Progenitor cell of endocrine pancreas (in vitro differentiated cells): ENCODE measurements at regions not wholly inside any gene's neighbourhood (a gene's known extent, or its start where the extent isn't known, plus 50 kb on each side); places are given as distances from the start of the nearest gene placed in this dataset.
A peak's percentile ranks its signal among the peaks of the same experiment; 100 is the strongest.

ENCODE experiments used
- DNase-seq: peaks from one replicate; pipeline ENCODE4 v3.0.0; 2021; ENCODE audit warnings: low spot score; ENCODE audit not compliant: unreplicated experiment
- H3K27ac Mint-ChIP-seq: 2 replicates; pipeline ENCODE4 v1.8.0; 2021; ENCODE audit warnings: mild to moderate bottlenecking, moderate library complexity, mixed read lengths
- H3K27me3 Mint-ChIP-seq: 2 replicates; pipeline ENCODE4 v1.8.0; 2021; ENCODE audit warnings: mixed read lengths
- H3K36me3 Mint-ChIP-seq: 2 replicates; pipeline ENCODE4 v1.8.0; 2022; ENCODE audit warnings: mixed read lengths; ENCODE audit not compliant: insufficient read depth
- H3K4me1 Mint-ChIP-seq: 2 replicates; pipeline ENCODE4 v1.8.0; 2021; ENCODE audit warnings: low read depth, mixed read lengths
- H3K4me3 Mint-ChIP-seq: 2 replicates; pipeline ENCODE4 v1.8.0; 2021; ENCODE audit warnings: low read depth, mild to moderate bottlenecking, moderate library complexity, mixed read lengths
- H3K9me3 Mint-ChIP-seq: 2 replicates; pipeline ENCODE4 v1.8.0; 2021; ENCODE audit warnings: low read depth, mixed read lengths
- TF ChIP-seq, protein P1 (sequence below): fragments of 200-600 bp; sonication (generic); IDR thresholded peaks from one replicate; pipeline ENCODE4 v1.5.0; 2021; ENCODE audit warnings: antibody characterized with exemption, mild to moderate bottlenecking; ENCODE audit not compliant: unreplicated experiment

DNA sequence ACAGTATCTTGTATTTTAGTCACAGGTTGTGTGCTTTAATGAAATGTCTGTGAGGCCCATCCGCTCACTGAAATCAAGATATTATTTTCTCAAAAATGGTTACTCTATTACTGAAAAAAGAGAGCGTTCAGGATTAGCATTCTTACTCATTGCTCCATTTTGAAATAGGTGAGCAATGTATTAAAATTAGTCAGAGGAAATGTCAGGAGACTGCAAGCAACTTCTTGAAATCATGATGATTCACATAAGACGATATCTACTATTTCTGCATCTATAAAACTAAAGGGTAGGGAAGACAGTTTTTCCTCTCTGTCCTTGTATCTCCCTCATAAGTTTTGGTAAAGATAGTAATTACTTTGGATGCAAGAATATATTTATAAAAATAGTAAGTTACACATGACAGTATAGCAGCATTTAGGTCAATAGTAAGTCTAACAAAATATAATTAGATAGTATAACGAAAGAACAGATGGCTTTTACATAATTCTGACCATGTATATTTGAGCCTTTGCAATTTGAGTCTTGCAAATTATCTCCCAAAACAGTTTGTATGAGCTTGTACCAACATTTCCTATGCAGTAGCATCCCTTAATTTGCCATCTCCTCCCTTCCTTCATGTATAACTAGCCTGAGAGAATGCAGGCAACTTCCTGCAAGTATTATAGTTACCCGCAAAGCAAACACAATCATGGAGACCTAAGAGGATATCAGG, 937.8 kb downstream of the PCDH7 start:
- TF ChIP-seq, protein P1, sequence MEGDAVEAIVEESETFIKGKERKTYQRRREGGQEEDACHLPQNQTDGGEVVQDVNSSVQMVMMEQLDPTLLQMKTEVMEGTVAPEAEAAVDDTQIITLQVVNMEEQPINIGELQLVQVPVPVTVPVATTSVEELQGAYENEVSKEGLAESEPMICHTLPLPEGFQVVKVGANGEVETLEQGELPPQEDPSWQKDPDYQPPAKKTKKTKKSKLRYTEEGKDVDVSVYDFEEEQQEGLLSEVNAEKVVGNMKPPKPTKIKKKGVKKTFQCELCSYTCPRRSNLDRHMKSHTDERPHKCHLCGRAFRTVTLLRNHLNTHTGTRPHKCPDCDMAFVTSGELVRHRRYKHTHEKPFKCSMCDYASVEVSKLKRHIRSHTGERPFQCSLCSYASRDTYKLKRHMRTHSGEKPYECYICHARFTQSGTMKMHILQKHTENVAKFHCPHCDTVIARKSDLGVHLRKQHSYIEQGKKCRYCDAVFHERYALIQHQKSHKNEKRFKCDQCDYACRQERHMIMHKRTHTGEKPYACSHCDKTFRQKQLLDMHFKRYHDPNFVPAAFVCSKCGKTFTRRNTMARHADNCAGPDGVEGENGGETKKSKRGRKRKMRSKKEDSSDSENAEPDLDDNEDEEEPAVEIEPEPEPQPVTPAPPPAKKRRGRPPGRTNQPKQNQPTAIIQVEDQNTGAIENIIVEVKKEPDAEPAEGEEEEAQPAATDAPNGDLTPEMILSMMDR = no peak
- no peak for DNase-seq
- H3K4me1 Mint-ChIP-seq = no peaks in the 10 kb centered on the region
- H3K9me3 Mint-ChIP-seq = peaks cover 4% of the 10 kb centered on the region
- H3K4me3 Mint-ChIP-seq = no peak overlapping the region
- no peaks in the 10 kb centered on the region for H3K27me3 Mint-ChIP-seq
- no peaks in the 10 kb centered on the region for H3K36me3 Mint-ChIP-seq
- H3K27ac Mint-ChIP-seq = no peak overlapping the region

DNA sequence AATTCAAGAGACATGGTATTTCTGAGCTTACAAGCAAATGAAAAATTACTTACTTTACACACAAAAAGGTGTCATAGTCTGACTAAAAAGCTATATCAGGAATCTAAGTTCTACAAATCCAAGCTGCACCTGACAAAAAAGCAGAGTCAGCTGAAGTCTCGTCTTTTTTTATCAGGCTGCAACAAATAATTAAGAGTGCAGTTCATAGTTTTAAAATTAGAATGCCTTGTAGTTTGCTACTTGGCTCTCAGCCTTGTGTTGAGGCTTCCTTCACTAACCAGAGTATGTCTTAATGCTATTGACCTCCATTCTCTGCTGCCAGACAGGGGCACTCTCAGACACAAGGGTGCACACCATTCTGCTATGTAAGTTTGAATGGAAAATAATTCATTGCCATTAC, 940.7 kb downstream of the PCDH7 start:
- no peak overlapping the region for H3K27ac Mint-ChIP-seq
- H3K4me1 Mint-ChIP-seq = no peaks in the 10 kb centered on the region
- no peaks in the 10 kb centered on the region for H3K36me3 Mint-ChIP-seq
- no peak for DNase-seq
- no peak overlapping the region for H3K4me3 Mint-ChIP-seq
- H3K27me3 Mint-ChIP-seq = no peaks in the 10 kb centered on the region
- TF ChIP-seq, protein P1 = no peak
- H3K9me3 Mint-ChIP-seq = peaks cover 2% of the 10 kb centered on the region

DNA sequence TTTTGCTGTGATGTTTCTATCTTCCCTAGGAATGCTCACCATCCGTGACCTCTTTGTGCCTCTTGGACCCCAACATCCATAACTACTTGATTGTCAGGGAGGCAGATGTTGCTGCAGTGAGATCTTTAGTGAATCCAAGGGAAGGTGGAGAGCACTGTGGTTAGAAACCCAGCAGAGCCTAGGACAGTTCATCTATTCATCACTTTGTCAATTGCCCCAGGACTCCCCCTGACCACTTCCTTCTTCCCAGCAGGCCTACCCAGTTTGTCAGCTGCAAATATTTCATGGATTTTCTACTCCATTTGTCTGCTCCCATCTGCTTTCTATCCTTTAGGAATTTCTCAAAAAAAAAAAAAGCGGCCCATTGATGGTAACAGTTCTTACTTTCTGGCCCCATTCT, 942.8 kb downstream of the PCDH7 start:
- Mint-ChIP-seq H3K4me3 (no peak overlapping the region), H3K27me3 (no peaks in the 10 kb centered on the region), H3K4me1 (no peaks in the 10 kb centered on the region), H3K9me3 (no peaks in the 10 kb centered on the region), H3K27ac (no peak overlapping the region), H3K36me3 (no peaks in the 10 kb centered on the region)
- TF ChIP-seq, protein P1 = no peak
- no peak for DNase-seq

DNA sequence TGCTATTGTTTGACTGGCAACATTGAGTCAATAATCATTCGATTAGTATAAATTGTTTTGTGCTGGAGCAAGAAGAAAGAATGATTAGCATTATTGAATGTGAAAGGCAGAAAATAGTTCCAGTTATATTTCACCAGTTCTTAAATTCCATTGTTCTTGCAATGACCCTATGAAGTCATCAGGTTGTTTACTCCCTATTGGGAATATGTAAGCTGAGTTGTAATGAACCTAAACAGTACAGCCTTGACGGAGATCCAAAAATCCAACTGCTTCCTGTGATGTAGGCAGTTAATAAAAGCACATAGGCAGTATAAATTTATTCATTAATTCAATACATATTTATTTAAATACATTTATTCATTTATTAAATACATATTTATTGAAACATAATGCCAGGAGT, 947.5 kb downstream of the PCDH7 start:
- H3K27ac Mint-ChIP-seq = no peak overlapping the region
- no peaks in the 10 kb centered on the region for H3K4me1 Mint-ChIP-seq
- TF ChIP-seq, protein P1 = no peak
- H3K36me3 Mint-ChIP-seq = no peaks in the 10 kb centered on the region
- H3K9me3 Mint-ChIP-seq = no peaks in the 10 kb centered on the region
- DNase-seq = no peak
- no peak overlapping the region for H3K4me3 Mint-ChIP-seq
- H3K27me3 Mint-ChIP-seq = no peaks in the 10 kb centered on the region

DNA sequence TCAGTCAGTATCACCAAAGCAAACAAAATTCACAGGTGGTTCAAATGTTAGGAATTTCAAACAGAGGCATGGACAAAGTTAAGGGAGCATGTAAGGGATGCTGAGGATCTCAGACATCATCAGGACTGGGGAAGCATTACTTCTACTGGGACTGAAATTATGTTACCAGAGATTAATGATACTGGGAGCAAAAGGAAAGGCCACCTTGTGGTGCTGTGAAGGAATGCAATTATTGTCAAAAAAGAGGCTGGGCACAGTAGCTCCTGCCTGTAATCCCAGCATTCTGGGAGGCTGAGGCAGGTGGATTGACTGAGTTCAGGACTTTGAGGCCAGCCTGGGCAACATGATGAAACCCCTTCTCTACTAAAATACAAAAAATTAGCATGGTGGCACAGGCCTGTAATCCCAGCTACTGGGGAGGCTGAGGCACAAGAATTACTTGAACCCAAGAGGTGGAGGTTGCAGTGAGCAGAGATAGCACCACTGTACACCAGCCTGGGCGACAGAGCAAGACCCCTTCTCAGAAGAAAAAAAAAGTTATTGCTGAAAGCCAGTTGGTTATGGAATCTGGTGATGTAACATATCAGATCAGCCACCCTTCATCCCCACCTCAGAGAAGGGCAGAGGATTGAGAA, 954.3 kb downstream of the PCDH7 start:
- TF ChIP-seq, protein P1 = peak; percentile 49
- Mint-ChIP-seq H3K27me3 (no peaks in the 10 kb centered on the region), H3K36me3 (no peaks in the 10 kb centered on the region), H3K27ac (no peak overlapping the region), H3K9me3 (no peaks in the 10 kb centered on the region), H3K4me3 (no peak overlapping the region), H3K4me1 (peaks cover 1% of the 10 kb centered on the region)
- no peak for DNase-seq
